GM12878 (cell line): ENCODE measurements at regions not wholly inside any gene's neighbourhood (a gene's known extent, or its start where the extent isn't known, plus 50 kb on each side); places are given as distances from the start of the nearest gene placed in this dataset.

Experiments
- ATAC-seq: fragments of 200-7000 bp; cut with Tn5 transposase; 3 replicates; pipeline ENCODE4 v1.9.1; 2020; ENCODE audit warnings: mild to moderate bottlenecking, moderate library complexity
- BruUV-seq: library from RNA; stranded (reverse); fragments of 400-500 nt; replicated peaks from 2 replicates; lab custom pipeline; 2021; lab: Mats Ljungman, UMichigan
- CTCF ChIA-PET: fragments of 300-600 bp; sonication (Branson Sonifier 250); formaldehyde crosslinking; extraction: SDS; loops from one replicate; lab custom pipeline; 2021; ENCODE audit warnings: inconsistent platforms; lab: Yijun Ruan, JAX
- POLR2A ChIA-PET: fragments of 350-600 bp; formaldehyde crosslinking; extraction: SDS; loops from one replicate; lab custom pipeline; 2021; ENCODE audit warnings: inconsistent platforms; lab: Charles Lee
- RAD21 ChIA-PET: fragments of 300-600 bp; sonication (Branson Sonifier 250); formaldehyde crosslinking; loops from one replicate; lab custom pipeline; 2023; ENCODE audit warnings: antibody characterized with exemption; ENCODE audit not compliant: unreplicated experiment; lab: Charles Lee
- SMC1A ChIA-PET: fragments of 300-600 bp; sonication (Branson Sonifier 250); formaldehyde crosslinking; loops from one replicate; lab custom pipeline; 2023; ENCODE audit not compliant: unreplicated experiment, uncharacterized antibody; lab: Charles Lee
- DNase-seq: peaks from one replicate; pipeline ENCODE4 v3.0.0-alpha.2; 2011; ENCODE audit warnings: low read depth, low spot score
- FAIRE-seq: peaks from 3 replicates; lab custom pipeline; 2011; peaks lifted over from hg19 to GRCh38; lab: Jason Lieb, UNC
- H2AFZ ChIP-seq: 2 replicates; pipeline ENCODE4 v1.6.0; 2011; ENCODE audit warnings: low read depth, low read length, control low read depth; ENCODE audit not compliant: control insufficient read depth
- H3K27ac ChIP-seq: 2 replicates; pipeline ENCODE4 v1.5.1; 2011; ENCODE audit warnings: control low read depth; ENCODE audit not compliant: control insufficient read depth, insufficient read depth
- H3K27me3 ChIP-seq, 2 experiments: replicated peaks in 1 of 2; 2 replicates each; pipeline versions ENCODE4 v1.6.0 to v1.6.1; 2011; ENCODE audit warnings: low read length in 1 of 2; ENCODE audit not compliant: control insufficient read depth in 2 of 2, insufficient read depth in 2 of 2
- H3K36me3 ChIP-seq, 2 experiments: 2 replicates each; pipeline ENCODE4 v1.5.1; 2011; ENCODE audit warnings: low read length in 1 of 2; ENCODE audit not compliant: control insufficient read depth in 2 of 2, insufficient read depth in 2 of 2
- H3K4me1 ChIP-seq: 2 replicates; pipeline ENCODE4 v1.6.1; 2011; ENCODE audit warnings: mild to moderate bottlenecking, low read length, moderate library complexity, mixed read lengths; ENCODE audit not compliant: control insufficient read depth, insufficient read depth
- H3K4me2 ChIP-seq: 2 replicates; pipeline ENCODE4 v1.6.0; 2011; ENCODE audit warnings: control low read depth; ENCODE audit not compliant: control insufficient read depth, insufficient read depth
- H3K4me3 ChIP-seq: fragments of 200-600 bp; sonication (generic); 2 replicates; pipeline ENCODE4 v1.5.1; 2016
- H3K79me2 ChIP-seq: 2 replicates; pipeline ENCODE4 v1.6.0; 2011; ENCODE audit warnings: low read length; ENCODE audit not compliant: control insufficient read depth, insufficient read depth
- H3K9ac ChIP-seq: 2 replicates; pipeline ENCODE4 v1.8.0; 2011; ENCODE audit warnings: low read length, control low read depth, mixed read lengths; ENCODE audit not compliant: control insufficient read depth, insufficient read depth
- H3K9me3 ChIP-seq: replicated peaks from 3 replicates; pipeline ENCODE4 v1.5.1; 2011; ENCODE audit warnings: mild to moderate bottlenecking, low read length; ENCODE audit not compliant: control insufficient read depth, insufficient read depth
- H4K20me1 ChIP-seq: 2 replicates; pipeline ENCODE4 v1.6.0; 2011; ENCODE audit not compliant: control insufficient read depth, insufficient read depth
- ASH2L ChIP-seq: fragments of 300-600, 200-600 bp; sonication (generic); IDR thresholded peaks from 2 replicates; pipeline ENCODE4 v1.6.1; 2017; ENCODE audit warnings: low read depth, mild to moderate bottlenecking, borderline replicate concordance
- BACH1 ChIP-seq: fragments of 450-650 bp; IDR thresholded peaks from 2 replicates; pipeline ENCODE4 v1.6.1; 2017; ENCODE audit warnings: mild to moderate bottlenecking, borderline replicate concordance
- BCL11A ChIP-seq: IDR thresholded peaks from 2 replicates; pipeline ENCODE4 v1.6.1; 2011; ENCODE audit warnings: low read depth, low read length
- IRF3 ChIP-seq: fragments of 450-650 bp; IDR thresholded peaks from 2 replicates; pipeline ENCODE4 v1.6.1; 2014; ENCODE audit warnings: mild to moderate bottlenecking
- NFXL1 ChIP-seq: fragments of 450-650 bp; IDR thresholded peaks from 2 replicates; pipeline ENCODE4 v1.6.1; 2017; ENCODE audit warnings: antibody characterized with exemption, mild to moderate bottlenecking, borderline replicate concordance
- NFYA ChIP-seq: IDR thresholded peaks from 2 replicates; pipeline ENCODE4 v1.6.1; 2011; ENCODE audit warnings: low read depth, mild to moderate bottlenecking, low read length, improper control_type of control experiment, borderline replicate concordance
- RFX5 ChIP-seq: IDR thresholded peaks from 2 replicates; pipeline ENCODE4 v1.6.1; 2011; ENCODE audit warnings: low read depth, low read length, improper control_type of control experiment
- SMC3 ChIP-seq: IDR thresholded peaks from 2 replicates; pipeline ENCODE4 v1.6.1; 2011; ENCODE audit warnings: low read length, improper control_type of control experiment, borderline replicate concordance
- STAT3 ChIP-seq: IDR thresholded peaks from 2 replicates; pipeline ENCODE4 v1.6.1; 2011; ENCODE audit warnings: low read depth, low read length, improper control_type of control experiment
- TCF3 ChIP-seq: IDR thresholded peaks from 2 replicates; pipeline ENCODE4 v1.6.1; 2012; ENCODE audit warnings: low read depth, mild to moderate bottlenecking, low read length, borderline replicate concordance; ENCODE audit not compliant: insufficient read depth
- TCF7 ChIP-seq: IDR thresholded peaks from 2 replicates; pipeline ENCODE4 v1.6.1; 2014; ENCODE audit warnings: antibody characterized with exemption, borderline replicate concordance
- ZBED1 ChIP-seq: IDR thresholded peaks from 2 replicates; pipeline ENCODE4 v1.6.1; 2016; ENCODE audit warnings: borderline replicate concordance
- WGBS: methylation state at CpG from one replicate; pipeline ENCODE4 v1.1.6; 2016; ENCODE audit warnings: low lambda C conversion rate; ENCODE audit not compliant: insufficient replicate concordance, insufficient coverage; ENCODE audit errors: missing lambda C conversion rate; 5-methylcytosine and 5-hydroxymethylcytosine counted together
- in situ Hi-C: fragments of 300-500 bp; cut with MboI; formaldehyde crosslinking; loops from 9 replicates; pipeline ENCODE4 v1.14.3; 2018; ENCODE audit warnings: mixed read lengths
- intact Hi-C: fragments of 100-400 bp; cut with micrococcal nuclease; formaldehyde crosslinking; loops from one replicate; pipeline ENCODE4 v1.14.2; 2022; ENCODE audit not compliant: unreplicated experiment
- TF ChIP-seq, protein P1 (sequence below): fragments of 450-650 bp; IDR thresholded peaks from 2 replicates; pipeline ENCODE4 v1.6.1; 2018; ENCODE audit warnings: mild to moderate bottlenecking, low read depth, moderate library complexity; ENCODE audit not compliant: partially characterized antibody
- TF ChIP-seq, protein P2 (sequence below), 3 experiments: IDR thresholded peaks in 2 of 3; conservative IDR thresholded peaks in 1 of 3; 2 replicates each; pipeline ENCODE4 v1.5.1; 2011; ENCODE audit warnings: low read depth in 3 of 3, low read length in 3 of 3, mild to moderate bottlenecking in 3 of 3, control low read depth in 2 of 3, moderate library complexity in 2 of 3, inconsistent platforms in 1 of 3, mixed read lengths in 1 of 3; ENCODE audit not compliant: control insufficient read depth in 2 of 3, insufficient read depth in 1 of 3; ENCODE audit errors: extremely low read depth in 1 of 3
- TF ChIP-seq, protein P3 (sequence below): fragments of 450-650 bp; IDR thresholded peaks from 2 replicates; pipeline ENCODE4 v1.6.1; 2017; ENCODE audit warnings: mild to moderate bottlenecking, moderate library complexity

GRCh38 chr10:89153116-89153515, 54.0 kb downstream of the CH25H start:
- no peaks in the 10 kb centered on the region for H3K4me1 ChIP-seq
- ChIA-PET RAD21 (no interaction called here), CTCF (no interaction called here), SMC1A (no interaction called here), POLR2A (no interaction called here)
- H3K27me3 ChIP-seq = no peaks in the 10 kb centered on the region
- no peak overlapping the region for H3K4me3 ChIP-seq
- no peak overlapping the region for H2AFZ ChIP-seq
- no peak overlapping the region for H3K27ac ChIP-seq
- H3K9ac ChIP-seq = no peak overlapping the region
- no TSS peak for BruUV-seq
- ATAC-seq (no peak), DNase-seq (no peak), FAIRE-seq (no peak)
- intact Hi-C loops (no loop called here), in situ Hi-C loops (no loop called here)
- H3K79me2 ChIP-seq = no peaks in the 10 kb centered on the region
- 75% methylated on average over 3 of the region's 3 CpGs for WGBS
- no peak overlapping the region for H3K4me2 ChIP-seq
- no peaks in the 10 kb centered on the region for H4K20me1 ChIP-seq
- H3K36me3 ChIP-seq = no peaks in the 10 kb centered on the region
- no peaks in the 10 kb centered on the region for H3K9me3 ChIP-seq
- TF ChIP-seq, protein P1, sequence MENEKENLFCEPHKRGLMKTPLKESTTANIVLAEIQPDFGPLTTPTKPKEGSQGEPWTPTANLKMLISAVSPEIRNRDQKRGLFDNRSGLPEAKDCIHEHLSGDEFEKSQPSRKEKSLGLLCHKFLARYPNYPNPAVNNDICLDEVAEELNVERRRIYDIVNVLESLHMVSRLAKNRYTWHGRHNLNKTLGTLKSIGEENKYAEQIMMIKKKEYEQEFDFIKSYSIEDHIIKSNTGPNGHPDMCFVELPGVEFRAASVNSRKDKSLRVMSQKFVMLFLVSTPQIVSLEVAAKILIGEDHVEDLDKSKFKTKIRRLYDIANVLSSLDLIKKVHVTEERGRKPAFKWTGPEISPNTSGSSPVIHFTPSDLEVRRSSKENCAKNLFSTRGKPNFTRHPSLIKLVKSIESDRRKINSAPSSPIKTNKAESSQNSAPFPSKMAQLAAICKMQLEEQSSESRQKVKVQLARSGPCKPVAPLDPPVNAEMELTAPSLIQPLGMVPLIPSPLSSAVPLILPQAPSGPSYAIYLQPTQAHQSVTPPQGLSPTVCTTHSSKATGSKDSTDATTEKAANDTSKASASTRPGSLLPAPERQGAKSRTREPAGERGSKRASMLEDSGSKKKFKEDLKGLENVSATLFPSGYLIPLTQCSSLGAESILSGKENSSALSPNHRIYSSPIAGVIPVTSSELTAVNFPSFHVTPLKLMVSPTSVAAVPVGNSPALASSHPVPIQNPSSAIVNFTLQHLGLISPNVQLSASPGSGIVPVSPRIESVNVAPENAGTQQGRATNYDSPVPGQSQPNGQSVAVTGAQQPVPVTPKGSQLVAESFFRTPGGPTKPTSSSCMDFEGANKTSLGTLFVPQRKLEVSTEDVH = no peak
- no peak for TF ChIP-seq SMC3
- TF ChIP-seq, protein P2, sequence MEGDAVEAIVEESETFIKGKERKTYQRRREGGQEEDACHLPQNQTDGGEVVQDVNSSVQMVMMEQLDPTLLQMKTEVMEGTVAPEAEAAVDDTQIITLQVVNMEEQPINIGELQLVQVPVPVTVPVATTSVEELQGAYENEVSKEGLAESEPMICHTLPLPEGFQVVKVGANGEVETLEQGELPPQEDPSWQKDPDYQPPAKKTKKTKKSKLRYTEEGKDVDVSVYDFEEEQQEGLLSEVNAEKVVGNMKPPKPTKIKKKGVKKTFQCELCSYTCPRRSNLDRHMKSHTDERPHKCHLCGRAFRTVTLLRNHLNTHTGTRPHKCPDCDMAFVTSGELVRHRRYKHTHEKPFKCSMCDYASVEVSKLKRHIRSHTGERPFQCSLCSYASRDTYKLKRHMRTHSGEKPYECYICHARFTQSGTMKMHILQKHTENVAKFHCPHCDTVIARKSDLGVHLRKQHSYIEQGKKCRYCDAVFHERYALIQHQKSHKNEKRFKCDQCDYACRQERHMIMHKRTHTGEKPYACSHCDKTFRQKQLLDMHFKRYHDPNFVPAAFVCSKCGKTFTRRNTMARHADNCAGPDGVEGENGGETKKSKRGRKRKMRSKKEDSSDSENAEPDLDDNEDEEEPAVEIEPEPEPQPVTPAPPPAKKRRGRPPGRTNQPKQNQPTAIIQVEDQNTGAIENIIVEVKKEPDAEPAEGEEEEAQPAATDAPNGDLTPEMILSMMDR (IDR thresholded peaks at IDR 0.05 in 2 of 3, conservative IDR thresholded peaks at IDR 0.05 in 1 of 3; ENCODE audit: control insufficient read depth in 2 of 3, extremely low read depth in 1 of 3, insufficient read depth in 1 of 3, low read depth in 3 of 3, low read length in 3 of 3) = no peak
- TF ChIP-seq ASH2L = no peak
- no peak for TF ChIP-seq TCF3
- TF ChIP-seq ZBED1 = no peak
- no peak for TF ChIP-seq STAT3
- no peak for TF ChIP-seq NFYA
- no peak for TF ChIP-seq BCL11A
- no peak for TF ChIP-seq IRF3
- TF ChIP-seq BACH1 = no peak
- no peak for TF ChIP-seq NFXL1
- TF ChIP-seq, protein P3, sequence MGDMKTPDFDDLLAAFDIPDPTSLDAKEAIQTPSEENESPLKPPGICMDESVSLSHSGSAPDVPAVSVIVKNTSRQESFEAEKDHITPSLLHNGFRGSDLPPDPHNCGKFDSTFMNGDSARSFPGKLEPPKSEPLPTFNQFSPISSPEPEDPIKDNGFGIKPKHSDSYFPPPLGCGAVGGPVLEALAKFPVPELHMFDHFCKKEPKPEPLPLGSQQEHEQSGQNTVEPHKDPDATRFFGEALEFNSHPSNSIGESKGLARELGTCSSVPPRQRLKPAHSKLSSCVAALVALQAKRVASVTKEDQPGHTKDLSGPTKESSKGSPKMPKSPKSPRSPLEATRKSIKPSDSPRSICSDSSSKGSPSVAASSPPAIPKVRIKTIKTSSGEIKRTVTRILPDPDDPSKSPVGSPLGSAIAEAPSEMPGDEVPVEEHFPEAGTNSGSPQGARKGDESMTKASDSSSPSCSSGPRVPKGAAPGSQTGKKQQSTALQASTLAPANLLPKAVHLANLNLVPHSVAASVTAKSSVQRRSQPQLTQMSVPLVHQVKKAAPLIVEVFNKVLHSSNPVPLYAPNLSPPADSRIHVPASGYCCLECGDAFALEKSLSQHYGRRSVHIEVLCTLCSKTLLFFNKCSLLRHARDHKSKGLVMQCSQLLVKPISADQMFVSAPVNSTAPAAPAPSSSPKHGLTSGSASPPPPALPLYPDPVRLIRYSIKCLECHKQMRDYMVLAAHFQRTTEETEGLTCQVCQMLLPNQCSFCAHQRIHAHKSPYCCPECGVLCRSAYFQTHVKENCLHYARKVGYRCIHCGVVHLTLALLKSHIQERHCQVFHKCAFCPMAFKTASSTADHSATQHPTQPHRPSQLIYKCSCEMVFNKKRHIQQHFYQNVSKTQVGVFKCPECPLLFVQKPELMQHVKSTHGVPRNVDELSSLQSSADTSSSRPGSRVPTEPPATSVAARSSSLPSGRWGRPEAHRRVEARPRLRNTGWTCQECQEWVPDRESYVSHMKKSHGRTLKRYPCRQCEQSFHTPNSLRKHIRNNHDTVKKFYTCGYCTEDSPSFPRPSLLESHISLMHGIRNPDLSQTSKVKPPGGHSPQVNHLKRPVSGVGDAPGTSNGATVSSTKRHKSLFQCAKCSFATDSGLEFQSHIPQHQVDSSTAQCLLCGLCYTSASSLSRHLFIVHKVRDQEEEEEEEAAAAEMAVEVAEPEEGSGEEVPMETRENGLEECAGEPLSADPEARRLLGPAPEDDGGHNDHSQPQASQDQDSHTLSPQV = no peak
- TF ChIP-seq RFX5 = no peak
- no peak for TF ChIP-seq TCF7
